IPS-18a (cell line): ENCODE measurements at regions not wholly inside any gene's neighbourhood (a gene's known extent, or its start where the extent isn't known, plus 50 kb on each side); places are given as distances from the start of the nearest gene placed in this dataset.

Experiments
- H3K27ac ChIP-seq: one replicate; pipeline ENCODE4 v1.5.1; 2013; ENCODE audit warnings: low read length
- H3K27me3 ChIP-seq: one replicate; pipeline ENCODE4 v1.6.1; 2013; ENCODE audit warnings: mild to moderate bottlenecking, low read length; ENCODE audit not compliant: control insufficient read depth, insufficient read depth
- H3K36me3 ChIP-seq: one replicate; pipeline ENCODE4 v1.6.1; 2013; ENCODE audit warnings: low read depth, low read length; ENCODE audit not compliant: control insufficient read depth
- H3K4me1 ChIP-seq: one replicate; pipeline ENCODE4 v1.6.1; 2013; ENCODE audit warnings: low read depth, low read length; ENCODE audit not compliant: control insufficient read depth
- H3K4me3 ChIP-seq: one replicate; pipeline ENCODE4 v1.5.1; 2013; ENCODE audit warnings: low read length
- H3K9ac ChIP-seq: one replicate; pipeline ENCODE4 v1.6.1; 2013; ENCODE audit warnings: mild to moderate bottlenecking, low read length, moderate library complexity
- H3K9me3 ChIP-seq: one replicate; pipeline ENCODE4 v1.6.1; 2013; ENCODE audit warnings: low read depth, low read length; ENCODE audit not compliant: control insufficient read depth

GRCh38 chr9:515665-516064 is 301.0 kb downstream of the DOCK8 start:
- no peak overlapping the region for H3K4me3 ChIP-seq
- no peaks in the 10 kb centered on the region for H3K27me3 ChIP-seq
- no peaks in the 10 kb centered on the region for H3K9me3 ChIP-seq
- no peak overlapping the region for H3K9ac ChIP-seq
- H3K36me3 ChIP-seq = no peaks in the 10 kb centered on the region
- H3K27ac ChIP-seq = no peak overlapping the region
- no peaks in the 10 kb centered on the region for H3K4me1 ChIP-seq

- Histone ChIP-seq H3K27me3 (no peaks in the 10 kb centered on the region), H3K4me1 (no peaks in the 10 kb centered on the region), H3K9me3 (no peaks in the 10 kb centered on the region), H3K27ac (no peak overlapping the region), H3K9ac (no peak overlapping the region), H3K36me3 (no peaks in the 10 kb centered on the region), H3K4me3 (no peak overlapping the region)
Observed at GRCh38 chr9:517993-518392, 303.3 kb downstream of the DOCK8 start.

DNA sequence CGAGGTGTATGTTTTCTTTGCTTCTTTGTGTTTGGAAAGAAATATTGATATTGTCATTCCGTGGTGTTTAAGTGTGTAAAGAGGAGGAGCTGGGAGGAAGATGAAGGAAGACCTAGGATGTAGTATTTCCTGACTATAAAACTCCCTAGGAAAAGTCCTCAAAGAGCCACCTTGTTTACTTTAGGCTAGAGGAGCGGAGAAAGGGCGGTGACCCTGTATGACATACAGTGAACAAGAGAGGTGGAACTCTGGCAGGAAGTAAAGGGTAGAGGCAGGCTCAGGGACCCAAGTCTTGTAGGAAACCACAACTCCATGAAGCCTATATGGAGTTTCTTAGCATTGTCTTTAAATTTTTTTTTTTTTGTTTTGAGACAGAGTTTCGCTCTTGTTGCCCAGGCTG is 303.9 kb downstream of the DOCK8 start:
- H3K27me3 ChIP-seq = no peaks in the 10 kb centered on the region
- no peak overlapping the region for H3K4me3 ChIP-seq
- H3K9ac ChIP-seq = no peak overlapping the region
- no peaks in the 10 kb centered on the region for H3K36me3 ChIP-seq
- H3K9me3 ChIP-seq = no peaks in the 10 kb centered on the region
- no peak overlapping the region for H3K27ac ChIP-seq
- no peaks in the 10 kb centered on the region for H3K4me1 ChIP-seq

DNA sequence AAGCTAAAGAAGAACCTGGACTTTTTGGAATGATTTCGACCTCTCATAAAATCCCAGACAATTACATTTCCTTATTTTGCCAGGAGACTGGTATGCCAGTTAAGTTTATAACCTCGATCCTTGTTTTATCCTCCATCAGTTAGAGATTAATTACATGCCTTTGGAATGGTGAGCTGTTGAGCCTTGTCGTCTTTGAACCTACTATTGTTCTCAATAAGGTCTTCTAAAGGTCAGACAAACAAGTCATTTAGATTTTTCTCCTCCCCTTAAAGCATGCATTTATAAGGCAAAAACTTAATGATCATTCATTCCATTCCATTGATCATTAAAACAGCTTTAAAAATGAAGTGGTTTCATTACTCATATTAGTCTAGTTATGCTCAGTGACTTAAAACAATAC is 304.9 kb downstream of the DOCK8 start:
- no peaks in the 10 kb centered on the region for H3K9me3 ChIP-seq
- no peak overlapping the region for H3K27ac ChIP-seq
- H3K9ac ChIP-seq = no peak overlapping the region
- no peaks in the 10 kb centered on the region for H3K36me3 ChIP-seq
- H3K27me3 ChIP-seq = no peaks in the 10 kb centered on the region
- no peaks in the 10 kb centered on the region for H3K4me1 ChIP-seq
- no peak overlapping the region for H3K4me3 ChIP-seq

DNA sequence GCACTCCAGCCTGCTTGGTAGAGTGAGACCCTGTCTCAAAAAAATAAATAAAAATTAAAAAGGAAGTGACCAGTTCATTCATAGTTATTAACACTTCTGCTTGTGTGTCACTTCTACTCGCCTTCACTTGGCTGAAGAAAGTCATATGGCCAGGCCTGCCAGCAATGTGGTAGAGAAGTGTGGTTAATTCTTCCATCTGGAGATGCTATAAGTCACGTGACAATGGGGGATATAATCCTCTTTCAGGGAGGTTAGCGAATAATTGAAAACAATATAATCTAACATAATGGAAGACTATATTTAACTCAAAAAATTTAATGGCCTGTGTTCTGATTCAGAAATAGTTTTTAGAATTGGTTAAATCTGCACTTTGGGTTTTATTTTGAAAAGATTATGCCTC is 305.6 kb downstream of the DOCK8 start:
- Histone ChIP-seq H3K4me3 (no peak overlapping the region), H3K36me3 (no peaks in the 10 kb centered on the region), H3K9me3 (no peaks in the 10 kb centered on the region), H3K4me1 (no peaks in the 10 kb centered on the region), H3K27me3 (no peaks in the 10 kb centered on the region), H3K27ac (no peak overlapping the region), H3K9ac (no peak overlapping the region)

DNA sequence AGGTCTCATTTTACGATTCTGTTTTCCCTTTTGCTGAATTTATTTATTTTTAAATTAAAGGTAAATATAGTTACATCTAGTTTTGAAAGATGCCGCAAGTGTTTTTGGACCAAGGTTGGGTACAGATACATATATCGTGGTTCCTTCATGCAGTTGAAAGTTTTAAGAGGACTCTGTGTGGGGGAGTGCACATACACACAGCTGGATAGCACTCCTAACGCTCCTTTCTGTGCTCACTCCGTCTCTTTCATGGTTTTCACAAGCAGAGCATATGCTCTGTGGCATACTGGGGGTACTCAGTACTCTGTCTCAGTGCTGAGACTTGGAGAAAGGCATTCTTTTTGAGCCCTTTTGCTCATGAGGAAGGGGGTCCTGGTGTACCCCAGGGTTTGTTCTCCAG is 307.5 kb downstream of the DOCK8 start:
- Histone ChIP-seq H3K27ac (no peak overlapping the region), H3K9ac (no peak overlapping the region), H3K4me3 (no peak overlapping the region), H3K4me1 (no peaks in the 10 kb centered on the region), H3K9me3 (no peaks in the 10 kb centered on the region), H3K36me3 (no peaks in the 10 kb centered on the region), H3K27me3 (no peaks in the 10 kb centered on the region)

DNA sequence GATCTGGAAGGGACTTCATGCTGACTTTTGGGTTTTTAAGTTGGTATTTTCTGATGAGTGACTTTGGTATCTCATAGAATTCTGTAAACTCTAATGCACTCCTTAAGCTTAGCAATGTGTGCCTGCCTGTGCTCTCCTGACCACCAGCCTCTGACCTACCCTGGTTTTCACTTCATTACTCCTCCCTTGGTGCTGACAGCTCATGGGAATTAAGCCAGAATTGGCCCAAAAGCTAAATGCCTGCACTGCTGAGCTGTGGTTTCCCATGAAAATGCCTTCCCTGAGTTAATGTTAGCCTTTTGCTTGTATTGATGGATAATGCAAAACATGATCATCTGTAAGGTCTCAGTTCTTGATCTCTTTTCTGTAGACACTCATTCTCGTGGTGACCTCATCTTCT is 308.0 kb downstream of the DOCK8 start:
- H3K27me3 ChIP-seq = no peaks in the 10 kb centered on the region
- H3K9ac ChIP-seq = no peak overlapping the region
- no peak overlapping the region for H3K27ac ChIP-seq
- no peaks in the 10 kb centered on the region for H3K36me3 ChIP-seq
- no peaks in the 10 kb centered on the region for H3K4me1 ChIP-seq
- no peaks in the 10 kb centered on the region for H3K9me3 ChIP-seq
- no peak overlapping the region for H3K4me3 ChIP-seq

GRCh38 chr9:523444-523843 is 308.8 kb downstream of the DOCK8 start:
- no peaks in the 10 kb centered on the region for H3K27me3 ChIP-seq
- H3K9ac ChIP-seq = no peak overlapping the region

DNA sequence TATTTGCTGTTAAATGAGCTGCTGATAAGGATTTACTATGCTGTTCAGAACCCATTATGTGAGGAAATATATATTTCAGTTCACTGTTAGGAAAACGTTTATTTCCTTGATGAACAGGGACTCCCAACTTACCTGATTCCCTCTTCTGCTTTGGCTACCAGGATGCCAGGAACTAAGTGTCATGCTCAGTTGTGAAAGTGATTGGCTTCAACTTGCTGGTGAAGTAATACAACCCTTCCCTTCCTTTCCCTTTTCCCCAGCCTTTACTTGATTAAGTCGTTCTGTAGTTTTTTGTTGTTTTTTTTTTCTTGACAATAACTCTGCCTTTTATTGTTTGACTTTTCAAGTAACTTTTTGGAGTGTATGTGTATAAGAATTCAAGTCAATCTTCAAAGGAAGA is 309.3 kb downstream of the DOCK8 start:
- H3K4me1 ChIP-seq = no peaks in the 10 kb centered on the region
- H3K36me3 ChIP-seq = no peaks in the 10 kb centered on the region
- H3K9me3 ChIP-seq = no peaks in the 10 kb centered on the region
- H3K27me3 ChIP-seq = no peaks in the 10 kb centered on the region
- no peak overlapping the region for H3K9ac ChIP-seq
- H3K27ac ChIP-seq = no peak overlapping the region
- no peak overlapping the region for H3K4me3 ChIP-seq

More at GRCh38 chr9:523444-523843, 308.8 kb downstream of the DOCK8 start:
- Histone ChIP-seq H3K4me3 (no peak overlapping the region), H3K27ac (no peak overlapping the region), H3K9me3 (no peaks in the 10 kb centered on the region), H3K36me3 (no peaks in the 10 kb centered on the region), H3K4me1 (no peaks in the 10 kb centered on the region)

GRCh38 chr9:526904-527591 is 312.4 kb downstream of the DOCK8 start:
- Histone ChIP-seq H3K27me3 (no peaks in the 10 kb centered on the region), H3K4me3 (no peak overlapping the region), H3K9ac (no peak overlapping the region), H3K9me3 (no peaks in the 10 kb centered on the region), H3K4me1 (no peaks in the 10 kb centered on the region), H3K27ac (no peak overlapping the region), H3K36me3 (no peaks in the 10 kb centered on the region)

DNA sequence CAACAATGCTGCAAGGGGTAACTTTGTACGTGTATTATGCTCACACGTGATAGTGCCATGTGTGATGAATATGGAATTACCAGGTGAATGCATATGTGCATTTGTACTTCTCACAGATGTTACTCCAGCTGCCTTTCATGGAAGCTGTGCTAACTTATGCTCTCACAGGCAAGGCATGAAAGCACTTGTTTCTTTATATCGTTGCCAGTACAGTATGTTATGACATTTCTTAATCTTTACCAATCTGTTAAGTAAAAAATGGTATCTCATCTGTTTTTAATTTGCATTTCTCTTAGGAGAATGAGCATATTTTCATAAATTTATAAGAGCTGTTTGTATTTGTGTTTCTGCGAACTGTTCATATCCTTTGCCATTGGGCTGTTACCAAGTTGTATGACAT is 311.8 kb upstream of the DMRT1 start:
- Histone ChIP-seq H3K27ac (no peak overlapping the region), H3K4me3 (no peak overlapping the region), H3K36me3 (no peaks in the 10 kb centered on the region), H3K9ac (no peak overlapping the region), H3K27me3 (no peaks in the 10 kb centered on the region), H3K4me1 (peaks cover 8% of the 10 kb centered on the region), H3K9me3 (no peaks in the 10 kb centered on the region)

DNA sequence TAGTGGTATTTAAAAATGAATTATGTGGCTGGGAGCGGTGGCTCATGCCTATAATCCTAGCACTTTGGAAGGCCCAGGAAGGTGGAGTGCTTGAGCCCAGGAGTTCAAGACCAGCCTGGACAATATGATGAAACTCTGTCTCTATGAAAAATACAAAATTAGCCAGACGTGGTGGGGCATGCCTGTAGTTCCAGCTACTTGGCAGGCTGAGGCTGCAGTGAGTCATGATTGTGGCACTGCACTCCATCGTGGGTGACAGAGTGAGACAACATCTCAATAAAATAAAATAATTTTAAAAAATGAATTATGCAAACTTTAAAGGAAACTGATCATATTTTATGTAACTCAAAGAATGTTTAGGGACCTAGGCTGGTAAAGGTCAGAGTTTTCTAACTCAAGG is 310.8 kb upstream of the DMRT1 start:
- no peaks in the 10 kb centered on the region for H3K27me3 ChIP-seq
- no peaks in the 10 kb centered on the region for H3K9me3 ChIP-seq
- H3K27ac ChIP-seq = no peak overlapping the region
- H3K36me3 ChIP-seq = no peaks in the 10 kb centered on the region
- no peak overlapping the region for H3K9ac ChIP-seq
- H3K4me1 ChIP-seq = peaks cover 17% of the 10 kb centered on the region
- H3K4me3 ChIP-seq = no peak overlapping the region
